ENCODE measurements at regions not wholly inside any gene's neighbourhood (a gene's known extent, or its start where the extent isn't known, plus 50 kb on each side); places are given as distances from the start of the nearest gene placed in this dataset.

DNA sequence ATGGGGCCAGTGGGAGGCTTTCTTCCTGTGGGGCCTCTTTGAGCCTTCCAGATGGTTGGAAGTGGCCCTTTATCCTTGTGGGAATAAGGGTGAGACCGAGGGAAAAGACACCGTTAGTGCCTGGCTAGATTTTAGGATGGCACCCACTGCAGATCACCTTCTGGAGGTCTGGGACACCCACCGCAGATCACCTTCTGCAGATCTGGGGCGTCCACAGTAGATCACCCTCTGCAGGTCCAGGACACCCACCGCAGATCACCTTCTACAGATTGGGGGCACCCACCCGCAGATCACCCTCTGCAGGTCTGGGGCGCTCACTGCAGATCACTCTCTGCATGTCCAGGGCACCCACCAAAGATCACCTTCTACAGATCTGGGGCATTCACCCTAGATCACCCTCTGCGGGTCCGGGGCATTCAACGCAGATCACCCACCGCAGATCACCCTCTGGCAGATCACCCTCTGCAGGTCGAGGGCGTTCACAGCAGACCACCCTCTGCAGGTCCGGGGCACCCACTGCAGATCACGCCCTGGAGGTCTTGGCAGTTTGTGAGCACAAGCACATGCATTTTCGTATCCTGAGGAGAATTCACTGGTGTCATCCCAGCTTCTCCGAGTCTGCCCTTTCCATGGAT lies 153.4 kb upstream of the TSHZ3 start:
- no peak for DNase-seq

DNA sequence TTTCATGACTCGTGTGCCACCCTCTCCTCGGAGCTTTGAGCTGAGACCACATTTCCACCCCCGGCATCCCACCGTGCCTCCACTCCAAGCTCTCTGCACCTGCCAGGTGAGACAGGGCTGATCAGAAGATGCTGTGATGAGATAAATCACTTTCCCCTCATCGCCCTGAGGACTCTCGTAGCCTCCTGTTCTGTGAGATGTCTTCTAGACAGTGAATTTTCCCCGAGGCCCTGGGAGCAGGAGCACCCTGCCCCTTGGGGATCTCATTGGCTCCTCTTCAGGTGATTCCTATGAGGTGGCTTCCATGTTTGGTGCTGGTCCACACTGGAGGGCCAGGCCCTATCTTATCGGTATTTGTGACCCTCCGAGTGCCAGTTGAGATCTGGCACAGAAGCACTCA lies 154.0 kb upstream of the TSHZ3 start:
- no peak for DNase-seq

DNA sequence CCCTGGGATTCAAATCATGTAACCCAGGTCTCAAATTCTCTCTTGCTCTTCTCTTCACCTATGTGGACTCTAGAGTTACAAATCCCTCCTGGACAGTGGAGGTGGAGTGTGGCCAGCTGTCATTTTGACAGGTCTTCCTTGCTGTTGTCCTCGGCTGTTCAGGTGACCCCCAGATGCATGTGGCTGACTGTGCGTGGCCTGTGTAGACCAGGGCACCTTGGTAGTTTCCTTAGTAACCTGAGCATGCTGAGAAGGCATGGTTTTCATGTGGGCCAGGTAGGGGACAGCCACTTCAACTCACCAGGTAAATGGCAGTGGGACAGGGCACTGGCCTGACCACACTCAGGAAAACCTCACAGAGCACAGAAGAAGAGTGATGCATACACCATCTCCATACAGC lies 155.0 kb upstream of the TSHZ3 start:
- DNase-seq = no peak

DNA sequence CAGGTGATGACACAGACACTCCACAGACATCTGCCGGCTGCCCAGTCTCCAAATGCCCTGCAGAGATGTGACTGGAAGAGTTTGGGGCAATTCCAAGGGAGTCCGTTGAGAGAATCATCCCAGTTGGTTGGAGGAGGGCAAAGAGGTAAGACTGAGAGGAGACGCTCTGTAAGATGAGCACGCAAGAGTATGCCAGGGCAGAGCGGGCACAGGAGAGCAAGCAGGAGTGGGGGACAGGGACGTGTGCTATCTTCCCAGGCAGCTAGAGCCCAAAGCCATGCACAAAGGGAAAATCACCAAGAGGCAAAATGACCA lies 156.3 kb upstream of the TSHZ3 start:
- no peak for DNase-seq

DNA sequence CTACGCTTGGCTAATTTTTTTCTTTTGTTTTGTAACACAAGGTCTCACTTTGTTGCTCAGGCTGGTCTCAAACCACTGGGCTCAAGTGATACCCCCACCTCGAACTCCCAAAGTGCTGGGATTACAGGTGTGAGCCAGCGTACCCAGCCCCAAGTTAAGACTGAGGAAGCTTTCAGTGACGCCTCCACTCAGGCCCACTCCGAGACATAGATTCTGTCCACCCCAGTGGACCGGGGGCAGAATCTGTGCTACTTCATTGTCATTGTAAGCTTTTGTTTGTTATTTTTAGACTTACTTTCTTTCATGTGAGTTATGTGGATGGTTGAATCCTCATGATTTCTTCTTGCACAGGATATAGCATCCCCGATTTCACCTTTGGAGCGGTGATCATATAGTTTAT lies 156.9 kb upstream of the TSHZ3 start:
- no peak for DNase-seq

DNA sequence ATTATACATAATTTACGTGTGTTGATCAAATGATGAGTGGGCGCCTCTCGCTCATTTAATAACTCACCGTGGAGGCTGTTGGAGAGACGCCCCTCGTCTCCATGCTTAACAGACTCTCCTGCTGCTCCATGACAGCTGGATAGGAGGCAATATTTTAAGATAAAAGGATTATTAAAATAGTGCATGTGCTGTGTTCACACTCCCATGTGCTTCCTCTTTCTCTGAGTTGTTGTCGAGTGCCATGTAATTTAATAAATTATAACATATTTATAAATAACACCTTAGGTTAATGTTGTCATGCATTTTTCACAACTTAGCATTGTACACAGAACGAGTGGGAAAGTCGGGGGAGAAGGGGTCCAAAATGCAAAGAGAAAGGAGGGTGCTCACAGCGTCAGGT lies 161.4 kb upstream of the TSHZ3 start:
- DNase-seq = no peak

DNA sequence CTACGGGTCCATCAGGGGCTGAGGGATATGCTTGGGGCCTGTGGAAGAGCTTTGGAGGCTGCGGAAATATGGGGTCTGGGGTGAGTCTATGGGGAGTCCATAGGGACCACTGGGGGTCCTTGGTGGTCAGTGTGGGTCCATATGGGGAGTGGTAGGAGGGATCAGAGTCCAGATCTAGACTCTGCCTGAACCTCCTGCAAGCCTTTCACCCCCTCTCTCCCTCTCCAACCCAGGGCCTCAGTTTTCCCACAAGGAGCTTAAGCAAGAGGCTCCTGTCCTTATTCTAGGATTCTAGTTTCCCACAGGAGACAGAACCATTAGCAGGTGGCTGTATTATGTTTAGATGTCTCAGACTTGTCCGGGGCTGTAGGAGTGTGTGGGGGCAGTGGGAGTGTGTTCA lies 161.9 kb upstream of the TSHZ3 start:
- no peak for DNase-seq

DNA sequence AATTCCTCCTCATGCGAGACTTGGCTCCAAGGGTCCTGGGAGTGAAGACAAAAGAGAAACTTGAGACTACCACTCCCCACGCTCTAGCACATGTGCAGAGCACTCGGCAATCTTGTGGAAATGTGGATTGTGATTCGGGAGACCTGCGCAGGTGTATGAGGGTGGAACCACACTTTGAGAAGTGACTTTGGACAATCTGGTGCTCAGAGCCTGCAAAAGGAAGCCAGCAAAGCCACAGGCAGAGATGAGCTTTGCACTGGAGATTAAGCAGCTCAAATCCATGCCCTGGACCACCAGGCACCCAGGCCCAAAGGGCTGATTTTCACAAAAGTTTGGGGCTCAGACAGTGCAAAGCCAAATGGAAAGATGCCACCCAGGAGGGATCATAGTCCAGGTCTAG lies 162.5 kb upstream of the TSHZ3 start:
- DNase-seq = no peak

DNA sequence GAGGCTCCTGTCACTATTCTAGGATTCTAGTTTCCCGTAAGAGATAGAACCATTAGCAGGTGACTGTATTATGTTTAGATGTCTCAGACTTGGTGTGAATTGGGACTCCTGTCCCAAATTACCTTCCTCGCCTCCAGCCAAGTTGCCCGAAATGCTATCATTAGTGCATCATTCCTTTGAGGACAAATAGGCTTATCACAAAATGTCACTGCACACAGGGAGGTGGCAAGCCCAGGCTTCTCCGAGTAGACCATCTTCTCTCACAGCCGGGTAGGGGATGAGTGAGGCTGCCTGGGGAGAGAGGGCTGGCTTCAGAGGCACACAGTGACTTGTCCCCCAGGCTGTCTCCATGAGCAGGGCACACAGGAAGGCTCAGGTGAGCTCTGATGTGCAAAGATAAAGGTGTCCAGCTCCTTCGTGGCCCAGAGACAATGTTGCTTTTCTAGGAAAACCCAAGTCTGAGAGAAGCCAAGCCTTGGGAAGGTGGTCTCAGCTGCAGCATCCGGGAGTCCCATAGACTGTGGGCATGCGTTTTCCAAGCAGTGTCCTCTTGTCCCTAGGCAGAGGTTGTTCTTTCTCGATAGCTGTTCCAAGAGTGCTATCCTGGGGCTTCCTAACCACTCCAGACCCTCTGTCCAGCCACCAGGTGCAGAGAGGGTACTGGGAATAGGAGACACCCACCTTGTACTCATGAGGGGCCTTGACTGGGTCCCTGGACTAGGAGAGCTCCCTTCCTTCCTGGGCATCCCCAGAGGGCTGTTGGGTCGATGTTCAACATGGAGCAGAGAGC lies 163.1 kb upstream of the TSHZ3 start:
- DNase-seq = no peak

DNA sequence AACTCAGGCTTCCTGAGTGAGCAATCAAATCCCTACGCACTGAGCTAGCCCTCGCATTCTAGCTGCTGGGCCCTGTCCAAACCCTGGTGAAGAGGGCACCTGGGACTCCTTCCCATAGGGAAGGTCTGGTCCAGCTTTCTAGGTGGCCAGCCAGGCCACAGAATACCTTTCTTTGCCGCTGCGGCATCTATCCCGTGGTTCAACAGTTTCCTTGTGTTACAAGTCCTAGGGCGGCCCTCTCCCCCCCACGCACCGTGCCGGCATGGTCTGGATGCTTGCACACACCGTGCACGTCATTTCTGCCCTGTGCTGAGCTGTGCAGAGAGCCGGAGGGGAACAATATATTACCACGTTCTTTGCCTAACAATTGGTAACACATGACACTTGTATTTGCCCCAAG lies 164.6 kb upstream of the TSHZ3 start:
- DNase-seq = no peak

DNA sequence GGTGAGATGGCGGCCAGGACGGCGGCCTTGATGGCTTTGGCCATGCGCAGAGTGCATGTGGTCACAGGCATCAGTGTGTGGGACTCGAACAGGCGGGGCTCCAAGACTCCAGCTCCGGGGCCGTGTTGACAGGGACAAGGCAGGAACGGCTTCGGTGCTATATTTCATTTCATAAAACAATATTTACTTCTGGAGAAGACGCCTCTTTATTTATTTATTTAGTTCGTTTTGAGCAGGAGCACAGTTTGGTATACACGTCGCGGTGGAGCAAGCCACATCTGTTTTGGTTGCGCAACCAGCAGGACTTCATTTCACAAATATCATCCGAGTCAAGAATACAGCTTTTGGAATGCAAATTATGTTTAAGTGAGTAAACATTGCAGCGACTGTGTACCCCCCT lies 166.7 kb upstream of the TSHZ3 start:
- no peak for DNase-seq

DNA sequence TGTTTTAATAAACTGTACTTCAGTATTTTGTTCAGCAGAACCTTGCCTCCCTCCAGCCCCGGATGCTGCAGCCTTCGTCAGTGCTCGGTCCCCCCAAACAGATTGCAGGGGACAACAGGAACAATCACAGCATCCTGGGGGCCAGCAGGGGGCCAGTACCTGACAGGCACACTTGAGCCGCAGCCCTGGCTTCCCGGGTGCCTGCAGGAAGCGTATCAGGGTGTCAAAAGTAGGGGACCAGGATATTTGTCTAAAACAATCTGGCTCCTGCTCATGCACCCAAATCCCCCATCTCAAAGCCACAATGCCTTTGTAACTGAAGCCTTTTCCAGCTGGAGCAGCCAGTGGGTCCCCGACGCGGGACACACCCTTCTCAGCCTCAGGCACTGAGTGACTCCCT lies 167.5 kb upstream of the TSHZ3 start:
- no peak for DNase-seq

DNA sequence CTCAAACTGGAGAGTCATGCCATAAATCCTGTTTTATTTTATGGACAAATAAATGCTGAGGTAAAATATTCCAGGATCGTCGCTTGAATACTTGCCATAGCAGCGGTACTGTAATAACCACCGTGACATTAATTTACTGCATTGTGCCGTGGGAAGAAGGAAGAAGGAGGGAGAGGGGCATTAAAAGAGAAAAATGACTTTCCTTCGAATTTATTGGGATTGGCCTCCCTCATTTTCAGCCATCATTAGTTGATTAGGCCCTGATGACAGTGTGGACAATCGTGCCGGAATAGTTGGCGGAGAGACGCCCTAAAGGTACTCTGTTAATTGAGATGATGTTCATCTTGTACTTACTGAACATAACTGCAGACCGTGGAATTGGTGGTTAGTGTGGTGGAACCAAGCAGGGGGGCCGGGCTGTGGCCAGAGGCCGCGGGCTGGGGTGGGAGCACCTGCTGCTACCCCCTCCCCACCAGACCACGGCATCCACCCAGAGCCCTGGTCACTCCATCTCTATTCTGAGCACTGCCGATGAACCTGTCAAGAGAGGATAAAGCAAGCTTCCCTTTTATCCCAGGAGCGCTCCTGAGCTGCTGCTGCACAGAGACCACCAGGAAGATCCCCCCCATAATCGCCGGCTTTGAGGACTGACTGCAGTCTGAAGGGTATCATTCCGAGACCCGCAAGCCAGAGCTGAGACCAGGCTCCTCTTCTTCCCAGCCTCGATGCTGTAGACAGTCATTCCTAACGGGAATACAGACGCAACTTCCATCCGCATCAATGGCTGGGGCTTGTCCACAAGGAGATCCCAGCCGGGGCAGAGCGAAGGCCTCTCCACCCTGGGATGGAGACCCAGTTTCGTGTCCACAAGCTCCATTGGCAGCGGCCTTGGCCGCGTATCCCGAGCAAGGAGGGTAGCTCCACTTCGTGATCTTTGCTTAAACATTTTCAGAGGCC lies 168.3 kb upstream of the TSHZ3 start:
- no peak for DNase-seq

DNA sequence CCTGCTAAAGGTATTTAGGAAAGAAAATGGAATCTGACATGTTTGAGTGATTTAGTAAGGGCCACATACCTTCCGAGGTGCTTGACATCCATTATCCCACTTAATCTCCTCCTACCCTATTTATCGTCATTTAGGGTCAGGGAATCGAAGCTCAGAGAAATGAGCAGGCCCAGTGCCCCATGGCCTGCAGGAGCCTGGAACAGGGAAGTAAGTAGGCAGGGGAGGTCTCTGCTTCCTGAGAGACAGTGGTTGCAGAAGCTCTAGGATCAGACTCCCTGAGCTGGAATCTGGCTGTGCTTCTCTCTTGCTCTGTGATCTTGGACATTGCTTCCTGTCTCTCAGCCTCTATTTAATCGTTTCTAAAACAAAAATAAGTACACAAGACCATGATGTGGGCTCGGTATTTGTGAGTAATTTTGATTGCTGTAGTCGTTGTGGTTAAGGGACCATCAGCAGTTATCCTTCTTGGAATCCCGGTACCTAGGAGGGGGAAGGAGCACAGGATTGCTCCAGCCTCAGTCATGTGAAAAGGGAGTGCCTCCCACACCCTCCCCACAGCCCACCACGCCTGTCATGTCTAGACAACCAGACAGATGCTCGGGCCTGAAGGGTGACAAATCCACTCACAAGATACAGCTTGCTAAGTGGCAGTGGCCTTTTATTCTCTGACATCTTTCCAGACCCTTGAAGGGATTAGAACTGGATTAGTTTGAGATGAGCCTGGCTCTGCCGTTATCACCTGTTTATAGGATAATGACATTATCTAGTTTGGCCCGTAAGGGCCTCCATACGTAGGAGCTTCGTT lies 169.2 kb upstream of the TSHZ3 start:
- DNase-seq = no peak

DNA sequence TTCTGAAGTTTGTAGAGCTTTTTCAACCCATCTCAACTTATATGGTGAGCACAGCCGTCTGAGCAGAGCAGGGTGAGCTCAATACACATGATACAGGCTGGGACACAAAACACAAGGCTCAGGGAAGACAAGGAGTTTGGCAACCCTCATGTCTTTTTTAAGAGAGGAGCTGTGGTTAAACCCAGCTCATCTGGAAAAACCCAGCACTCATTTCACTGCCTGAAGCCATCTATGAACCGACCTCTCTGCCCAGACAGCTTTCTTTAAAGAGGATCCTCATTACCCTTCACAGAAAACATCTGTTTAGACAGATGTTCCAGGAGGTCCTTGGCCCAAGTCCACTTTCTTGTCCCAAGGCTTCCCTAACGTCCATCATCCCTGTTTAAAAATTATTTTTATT lies 170.0 kb upstream of the TSHZ3 start:
- DNase-seq = no peak

DNA sequence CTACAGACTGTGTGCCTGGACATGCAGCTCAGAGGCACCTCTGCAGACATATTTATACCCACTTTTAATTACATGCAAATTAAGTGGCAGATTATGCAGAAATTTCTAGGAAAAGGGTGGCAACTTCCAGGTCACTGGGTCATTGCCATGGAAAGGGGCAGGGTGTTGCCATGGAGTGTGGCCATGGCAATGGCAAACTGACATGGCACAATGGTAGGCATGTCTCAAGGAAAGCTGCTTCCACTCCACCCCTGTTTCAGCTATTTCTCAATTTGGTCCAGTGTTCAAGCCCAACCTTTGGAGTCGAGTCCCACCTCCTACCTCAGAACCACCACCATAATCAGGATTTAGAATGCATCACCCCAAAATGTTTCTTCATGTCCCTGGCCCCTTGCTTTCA lies 170.7 kb upstream of the TSHZ3 start:
- no peak for DNase-seq

DNA sequence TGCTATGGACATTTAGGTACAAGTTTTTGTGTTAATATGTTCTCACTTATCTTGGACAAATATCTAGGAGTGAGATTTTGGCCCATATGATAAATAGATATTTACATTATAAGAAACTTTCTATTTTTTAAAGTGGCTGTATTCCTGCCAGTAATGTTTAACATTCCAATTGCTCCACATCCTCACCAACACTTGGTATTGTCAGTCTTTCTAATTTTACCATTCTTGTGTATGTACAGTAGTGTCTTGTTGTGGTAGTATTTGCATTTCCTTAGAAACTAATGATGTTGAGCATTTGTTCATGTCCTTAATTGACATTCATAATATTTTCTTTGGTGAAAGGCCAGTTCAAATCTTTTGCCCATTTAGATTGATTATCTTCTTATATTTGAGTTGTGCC lies 171.4 kb upstream of the TSHZ3 start:
- DNase-seq = no peak

DNA sequence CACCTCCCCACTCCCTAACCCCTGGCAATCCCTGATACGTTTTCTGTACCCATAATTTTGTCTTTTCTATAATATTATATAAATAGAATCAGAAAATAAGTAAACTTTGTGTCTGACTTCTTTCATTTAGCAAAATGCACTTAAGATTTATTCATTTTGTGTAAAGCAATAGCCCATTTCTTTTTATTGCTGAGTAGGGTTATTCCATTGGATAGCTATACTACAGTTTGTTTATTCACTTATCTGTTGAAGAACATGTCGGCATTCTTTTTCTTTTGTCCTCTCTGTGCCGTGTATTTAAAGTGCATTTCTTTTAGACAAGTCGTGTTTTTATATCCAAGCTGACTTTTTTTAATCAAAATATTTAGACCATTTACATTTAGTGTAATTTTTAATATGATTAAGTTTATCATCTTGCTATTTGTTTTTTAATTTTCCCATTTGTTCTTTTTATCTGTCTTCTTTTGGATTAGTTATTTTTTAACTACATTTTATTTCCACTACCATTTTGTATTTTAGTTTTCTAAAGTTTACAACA lies 176.4 kb upstream of the TSHZ3 start:
- no peak for DNase-seq

DNA sequence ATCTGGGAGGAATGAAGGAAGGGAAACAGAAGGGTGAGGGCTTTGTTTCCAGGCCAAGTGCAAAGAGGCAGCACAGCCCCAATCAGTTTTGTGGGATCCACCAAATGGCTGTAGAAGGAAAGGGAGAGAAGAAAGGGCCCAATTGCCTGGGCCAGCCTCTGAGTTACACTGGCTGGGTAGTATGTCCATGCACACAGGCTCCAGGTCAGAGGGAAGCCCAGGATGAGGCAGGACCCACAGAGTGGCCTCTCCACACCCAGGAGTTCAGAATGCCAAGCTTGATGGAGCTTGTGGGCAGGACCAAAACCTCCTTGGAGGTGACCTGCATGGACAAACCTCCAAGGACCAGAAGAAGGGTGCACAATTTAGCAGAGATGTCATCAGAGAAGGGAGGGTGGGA lies 178.2 kb upstream of the TSHZ3 start:
- DNase-seq = no peak

DNA sequence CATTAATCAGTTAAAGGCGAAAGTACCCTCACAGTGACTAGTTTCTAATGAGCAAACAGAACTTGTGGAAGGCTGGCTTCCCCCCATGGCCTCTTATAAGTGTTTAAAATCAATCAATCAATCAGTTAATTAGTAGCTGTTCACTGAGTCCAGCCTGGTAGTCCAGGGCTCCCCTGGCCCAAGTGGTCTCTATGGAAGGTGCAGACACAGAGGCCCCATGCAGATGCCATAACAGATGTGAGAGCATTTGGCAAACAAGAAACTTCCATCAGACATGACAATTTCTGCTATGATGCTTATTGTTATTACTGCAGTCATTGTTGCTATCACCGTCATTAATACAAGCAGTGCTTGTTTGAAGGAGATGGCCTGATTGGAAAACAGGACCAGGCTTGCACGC lies 179.0 kb upstream of the TSHZ3 start:
- DNase-seq = no peak

DNA sequence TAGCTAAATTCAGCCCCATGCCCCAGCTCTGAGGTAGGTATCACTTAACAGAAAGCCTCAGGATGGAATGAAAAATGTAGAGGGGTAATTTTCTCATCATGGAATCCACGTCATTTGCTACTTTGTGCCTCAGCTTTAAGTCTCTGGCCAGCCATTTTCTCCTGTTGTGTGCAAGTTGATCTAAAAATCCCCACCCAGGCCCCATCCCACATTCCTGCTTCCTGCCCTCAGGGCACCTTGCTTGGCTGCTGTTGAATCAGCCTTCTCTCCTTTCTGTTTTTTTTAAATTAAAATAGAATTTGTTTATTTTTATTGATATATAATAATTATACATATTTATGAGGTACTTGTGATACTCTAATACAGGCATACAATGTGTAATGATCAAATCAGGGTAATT lies 179.9 kb upstream of the TSHZ3 start:
- DNase-seq = no peak

DNA sequence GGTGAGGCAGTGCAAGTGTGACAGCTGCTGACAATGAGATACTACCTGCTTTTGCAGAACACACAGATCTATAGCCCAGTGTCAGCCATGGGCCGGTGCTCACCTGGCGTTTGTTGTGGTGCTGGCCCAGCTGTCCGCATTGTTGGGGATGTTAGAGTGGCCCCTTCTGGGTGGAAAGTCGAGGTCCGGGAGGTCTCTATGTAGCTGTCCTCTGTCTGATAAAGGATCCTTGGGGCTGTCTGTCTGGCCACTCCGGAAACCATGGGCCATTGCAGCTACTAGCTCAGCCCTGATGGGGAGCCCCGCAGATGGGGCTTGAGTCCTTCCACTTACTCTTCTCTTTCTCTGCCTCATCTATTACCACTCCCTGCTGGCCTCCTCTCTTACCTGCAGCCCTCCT lies 181.5 kb upstream of the TSHZ3 start:
- DNase-seq = no peak

DNA sequence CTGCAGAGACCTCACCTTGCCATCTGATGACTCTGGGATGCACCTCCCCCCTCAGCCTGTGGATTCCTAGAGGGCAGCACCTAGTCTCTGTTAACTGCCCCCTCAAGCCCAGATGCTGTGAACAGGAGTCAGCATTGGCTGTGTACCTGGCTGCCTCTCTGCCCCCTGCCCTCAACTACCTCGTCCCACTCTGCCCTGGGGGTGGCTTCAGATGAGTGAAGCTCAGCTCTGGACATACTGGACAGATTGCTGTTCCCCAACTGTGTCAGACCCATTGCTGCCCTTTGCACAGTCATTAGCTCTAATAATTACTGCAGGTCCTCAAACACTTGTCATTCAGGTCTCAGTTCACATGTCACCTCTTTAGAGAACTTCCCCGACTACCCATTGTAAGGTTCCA lies 182.1 kb upstream of the TSHZ3 start:
- no peak for DNase-seq

Measured in NCI-H1436 (cell line).